GM21360 (cell line): ENCODE measurements at regions not wholly inside any gene's neighbourhood (a gene's known extent, or its start where the extent isn't known, plus 50 kb on each side); places are given as distances from the start of the nearest gene placed in this dataset.

Source experiments
- ATAC-seq: cut with Tn5 transposase; IDR thresholded peaks from one replicate; pipeline ENCODE4 v1.9.1; 2021; ENCODE audit warnings: mild to moderate bottlenecking, moderate library complexity; ENCODE audit not compliant: unreplicated experiment

GRCh38 chr18:27412556-27412955, 227.4 kb upstream of the CHST9 start:
- ATAC-seq, result no peak

GRCh38 chr18:27411911-27412310, 226.8 kb upstream of the CHST9 start:
- ATAC-seq, result no peak

- ATAC-seq, result no peak
Measured at GRCh38 chr18:27411013-27411412, 225.9 kb upstream of the CHST9 start.

GRCh38 chr18:27404855-27405254, 219.7 kb upstream of the CHST9 start:
- ATAC-seq, result no peak

GRCh38 chr18:27400001-27400400, 214.9 kb upstream of the CHST9 start:
- ATAC-seq, result no peak

- no peak for ATAC-seq
Measured at GRCh38 chr18:27395752-27396151, 210.6 kb upstream of the CHST9 start.

- ATAC-seq, result no peak
Measured at GRCh38 chr18:27394687-27395086, 209.6 kb upstream of the CHST9 start.

GRCh38 chr18:27382567-27383216, 197.6 kb upstream of the CHST9 start:
- no peak for ATAC-seq

- ATAC-seq, result no peak
Measured at GRCh38 chr18:27378431-27379095, 193.5 kb upstream of the CHST9 start.

- ATAC-seq, result no peak
Measured at GRCh38 chr18:27377251-27377650, 192.1 kb upstream of the CHST9 start.

GRCh38 chr18:27372386-27372785, 187.3 kb upstream of the CHST9 start:
- ATAC-seq, result no peak

- no peak for ATAC-seq
Measured at GRCh38 chr18:27366665-27367064, 181.6 kb upstream of the CHST9 start.

GRCh38 chr18:27366151-27366550, 181.0 kb upstream of the CHST9 start:
- no peak for ATAC-seq

- ATAC-seq, result no peak
Measured at GRCh38 chr18:27363872-27364271, 178.8 kb upstream of the CHST9 start.

GRCh38 chr18:27361477-27361876, 176.4 kb upstream of the CHST9 start:
- ATAC-seq, result no peak

- no peak for ATAC-seq
Measured at GRCh38 chr18:27355308-27355707, 170.2 kb upstream of the CHST9 start.

GRCh38 chr18:27353273-27353672, 168.2 kb upstream of the CHST9 start:
- ATAC-seq, result no peak

GRCh38 chr18:27349284-27349882, 164.3 kb upstream of the CHST9 start:
- ATAC-seq, result no peak

- no peak for ATAC-seq
Measured at GRCh38 chr18:27331606-27332005, 146.5 kb upstream of the CHST9 start.

GRCh38 chr18:27314996-27315395, 129.9 kb upstream of the CHST9 start:
- ATAC-seq, result no peak

GRCh38 chr18:27313678-27314077, 128.6 kb upstream of the CHST9 start:
- ATAC-seq, result no peak

- no peak for ATAC-seq
Measured at GRCh38 chr18:27312853-27313252, 127.7 kb upstream of the CHST9 start.
